ENCODE measurements at regions not wholly inside any gene's neighbourhood (a gene's known extent, or its start where the extent isn't known, plus 50 kb on each side); places are given as distances from the start of the nearest gene placed in this dataset.

DNA sequence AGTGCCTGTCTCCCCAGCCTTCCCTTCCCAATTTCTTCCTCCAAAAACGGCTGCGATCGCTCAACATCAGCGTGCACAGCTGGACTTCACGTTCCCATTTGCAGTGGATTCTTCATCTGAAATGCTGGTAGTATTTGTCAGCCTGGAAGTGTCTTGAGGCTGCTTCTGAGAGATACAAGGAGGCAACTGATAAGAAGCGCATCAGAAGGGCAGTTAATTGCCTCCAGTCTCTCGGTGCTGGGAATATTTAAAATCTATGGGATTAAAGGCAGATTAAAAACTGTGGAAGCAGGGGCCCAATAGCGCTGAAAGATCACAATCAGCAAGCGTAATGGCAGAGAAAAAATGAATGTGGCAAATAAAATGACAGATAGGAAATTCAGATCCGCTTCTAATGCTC, 450.0 kb downstream of the GATA3 start:
- no peak for DNase-seq

DNA sequence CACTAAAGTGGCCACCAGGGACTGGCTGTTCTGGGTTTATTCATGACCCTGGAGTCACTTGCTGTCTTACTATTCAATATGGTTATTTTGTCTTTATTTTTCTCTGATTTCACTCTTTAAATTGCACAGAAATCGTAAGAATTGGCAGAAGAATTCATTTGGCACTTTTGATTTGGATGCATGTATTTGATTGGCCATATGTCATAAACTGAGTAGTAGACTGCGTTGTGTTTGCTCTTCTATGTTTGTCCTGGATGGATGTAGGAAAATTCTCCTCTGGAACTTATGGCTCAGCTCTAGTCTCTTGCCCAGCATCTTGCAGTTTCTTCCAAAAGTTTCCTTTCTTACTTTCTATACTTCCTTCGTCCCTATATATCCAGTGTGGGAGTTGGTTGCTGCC, 452.7 kb downstream of the GATA3 start:
- no peak for DNase-seq

DNA sequence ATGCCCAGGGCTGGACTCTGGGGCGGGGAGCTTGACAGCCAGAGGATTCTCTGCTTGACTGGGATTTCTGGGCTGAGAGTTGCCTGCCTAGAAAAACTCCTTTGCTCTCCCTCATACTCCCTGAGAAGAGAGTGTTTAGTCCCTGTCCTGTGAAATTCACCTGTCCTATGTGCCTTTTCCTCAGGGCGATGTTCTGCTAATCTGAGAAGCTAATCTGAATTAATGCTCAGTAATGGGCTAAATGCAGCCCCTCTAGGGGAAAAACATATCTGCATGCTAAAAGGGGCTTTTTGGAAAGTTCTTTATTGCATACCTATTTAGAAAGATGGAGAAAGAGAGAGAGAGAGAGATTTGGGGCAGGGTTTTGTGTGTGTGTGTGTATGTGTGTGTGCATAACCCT, 454.4 kb downstream of the GATA3 start:
- no peak for DNase-seq

DNA sequence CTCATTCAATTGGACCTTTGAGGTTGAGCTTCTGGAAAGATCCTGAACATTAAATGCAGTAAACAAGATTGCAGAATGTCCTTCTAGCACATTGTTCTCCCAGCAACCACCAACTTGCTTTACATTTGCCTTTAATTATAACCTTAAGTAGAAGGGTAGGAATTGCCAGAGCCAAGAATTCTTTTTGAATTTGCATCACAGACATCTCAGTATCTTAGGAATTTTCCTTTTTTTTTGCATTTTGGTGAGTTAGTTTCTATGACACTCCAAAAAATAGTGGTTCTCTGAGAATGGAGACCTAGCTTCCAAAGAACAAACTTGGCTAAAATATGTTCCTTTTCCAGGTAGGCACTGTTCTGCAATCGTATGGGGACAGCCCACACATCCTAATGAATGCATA, 456.0 kb downstream of the GATA3 start:
- no peak for DNase-seq

DNA sequence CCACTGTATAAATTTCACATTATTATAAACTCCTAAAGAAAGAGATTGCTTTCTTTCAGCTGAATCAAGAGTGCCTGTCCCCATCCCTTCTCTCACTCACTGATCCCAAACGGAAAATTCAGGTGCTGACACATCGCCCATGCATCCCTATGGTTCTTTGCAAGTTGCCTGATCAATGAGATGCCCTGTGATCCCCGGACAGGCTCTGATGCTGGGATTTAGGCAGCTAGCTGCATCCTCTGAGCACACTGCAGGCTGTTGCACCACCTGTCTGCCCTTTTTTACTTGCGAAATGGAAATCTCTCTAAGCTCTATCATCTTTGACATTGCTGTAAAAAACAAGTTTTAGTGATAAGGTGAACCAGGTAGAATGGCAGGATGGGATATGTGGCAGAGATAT, 456.5 kb downstream of the GATA3 start:
- no peak for DNase-seq

DNA sequence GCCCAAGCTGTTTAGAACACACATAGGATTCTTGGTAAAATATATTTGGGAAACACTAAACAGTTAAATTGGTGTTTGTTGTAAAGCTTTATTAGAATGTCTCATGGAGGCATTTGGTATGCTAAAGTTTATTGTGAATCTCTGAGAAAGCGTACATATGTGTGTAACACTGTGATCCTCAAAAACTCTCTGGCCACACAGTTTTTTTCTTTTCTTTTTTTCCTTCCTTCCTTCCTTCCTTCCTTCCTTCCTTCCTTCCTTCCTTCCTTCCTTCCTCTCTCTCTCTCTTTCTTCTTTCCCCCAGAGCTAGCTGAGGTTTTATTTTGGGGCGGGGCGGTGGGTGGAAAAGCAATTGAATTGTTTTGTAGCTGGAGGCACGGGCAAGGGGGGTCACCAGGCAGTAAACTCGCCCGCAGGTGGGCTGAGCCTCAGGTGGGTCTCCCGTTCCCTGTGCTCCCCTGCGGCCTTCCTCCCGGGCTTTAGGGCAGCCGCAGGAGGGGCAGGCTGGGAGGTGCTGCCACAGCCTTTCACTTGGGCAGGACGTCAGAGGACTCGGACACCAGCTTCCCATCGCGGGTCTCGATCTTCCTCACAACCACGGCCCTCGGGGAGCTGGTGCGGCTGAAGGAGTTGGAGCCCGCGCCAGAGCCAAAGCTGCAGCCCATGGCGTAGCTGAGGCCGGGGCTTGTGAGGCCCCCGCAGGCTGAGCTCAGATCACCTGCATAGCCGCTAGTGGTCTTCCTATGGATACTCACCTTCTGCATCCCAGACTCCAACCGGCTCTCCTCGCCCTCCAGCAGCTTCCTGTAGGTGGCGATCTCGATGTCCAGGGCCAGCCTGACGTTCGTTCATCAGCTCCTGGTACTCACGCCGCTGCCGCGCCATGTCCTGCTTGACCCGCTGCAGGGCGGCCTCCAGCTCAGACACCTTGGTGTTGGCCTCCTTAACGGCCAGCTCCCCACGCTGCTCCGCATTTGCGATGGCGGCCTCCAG, 459.0 kb downstream of the GATA3 start:
- DNase-seq = no peak

DNA sequence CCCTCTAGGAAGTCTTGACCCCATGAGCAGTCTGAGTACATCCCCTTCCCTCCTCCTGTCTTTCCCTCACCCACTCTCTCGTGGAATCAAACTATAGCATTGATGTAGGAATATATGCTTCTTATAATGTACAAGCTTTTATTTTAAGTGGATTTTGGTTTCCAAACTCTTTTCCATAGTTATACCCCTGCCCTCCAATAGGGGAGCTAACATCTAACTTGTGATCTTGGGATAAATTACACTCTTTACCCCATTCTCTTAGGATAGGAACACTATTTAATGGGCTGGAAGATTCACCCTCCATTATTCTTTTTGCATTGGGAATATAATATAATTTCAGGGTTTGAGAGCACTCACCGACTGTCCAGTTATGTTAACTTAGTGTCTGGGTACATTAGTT, 465.9 kb downstream of the GATA3 start:
- no peak for DNase-seq

DNA sequence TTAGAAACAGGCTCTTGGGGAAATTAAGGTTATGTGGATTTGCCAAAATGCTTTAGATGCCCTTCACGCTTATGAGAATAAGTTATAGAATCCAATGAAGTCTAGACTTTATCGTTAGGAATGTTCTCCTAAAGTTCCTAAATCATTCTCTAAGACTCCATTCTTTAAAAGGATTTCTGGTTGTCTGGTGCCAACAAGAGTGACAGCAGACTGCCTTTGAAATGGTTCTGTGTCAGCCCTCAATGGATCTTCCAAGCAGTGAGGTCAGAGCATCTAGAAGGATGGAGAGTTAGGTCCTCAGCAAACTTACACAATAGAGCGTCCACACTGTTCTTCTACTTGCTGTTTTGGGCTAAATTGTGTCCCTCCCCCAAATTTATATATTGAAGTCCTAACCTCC, 473.3 kb downstream of the GATA3 start:
- DNase-seq = no peak

DNA sequence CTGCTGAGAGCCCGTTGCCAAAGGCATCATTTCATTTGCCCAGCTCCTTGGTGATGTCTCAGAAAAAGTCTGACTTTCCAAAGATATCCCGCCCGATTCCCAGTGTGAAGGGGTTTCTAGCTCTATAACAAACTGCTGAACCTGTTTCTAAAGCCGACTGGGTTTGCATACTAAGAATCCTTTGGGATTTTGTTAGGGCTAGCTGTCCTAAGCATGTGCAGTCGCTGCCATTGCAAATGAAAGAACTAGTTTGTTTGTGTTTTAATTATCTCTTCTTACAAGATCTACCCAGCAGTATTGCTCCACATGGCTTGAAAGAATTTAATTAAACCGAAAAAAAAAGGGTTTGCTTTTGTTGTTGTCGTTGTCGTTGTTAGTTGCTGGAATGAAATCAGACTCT, 476.6 kb downstream of the GATA3 start:
- no peak for DNase-seq

DNA sequence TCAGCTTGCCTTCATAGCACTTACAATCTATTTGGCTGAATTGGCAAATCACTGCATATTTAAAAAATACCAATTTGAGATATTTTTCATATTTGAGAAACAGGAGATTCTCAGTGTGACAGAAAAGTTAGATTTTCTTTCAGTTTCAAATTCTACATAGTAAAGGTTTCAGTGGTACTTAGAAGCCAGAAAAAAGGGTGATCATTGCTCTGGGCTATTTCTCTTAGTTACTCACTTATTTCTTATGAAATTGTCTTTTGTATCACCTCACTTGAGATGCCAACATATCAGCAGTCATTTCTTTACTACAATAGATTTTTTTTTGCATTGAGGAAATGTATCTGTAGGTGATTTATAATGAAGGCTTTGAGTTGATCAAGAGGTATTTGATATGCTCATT, 478.2 kb downstream of the GATA3 start:
- no peak for DNase-seq

DNA sequence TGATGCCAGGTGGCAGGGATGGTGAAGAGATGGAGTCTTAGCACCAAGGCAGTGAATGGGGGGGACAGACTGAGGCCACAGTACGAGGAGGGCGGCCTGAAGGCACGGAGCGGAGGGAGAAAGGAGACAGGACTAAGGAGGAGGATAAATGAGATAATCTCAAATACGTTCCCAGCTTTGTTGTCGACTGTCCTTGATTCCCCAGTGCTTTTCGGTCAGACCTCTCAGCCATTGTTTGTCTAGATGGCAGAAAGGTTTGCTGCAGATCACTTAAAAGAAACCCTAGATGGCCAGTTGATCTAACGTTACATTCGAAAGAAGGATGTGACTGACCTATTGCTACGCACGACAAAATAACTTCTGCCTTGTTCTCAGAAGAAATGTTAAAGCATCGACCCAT, 479.0 kb downstream of the GATA3 start:
- no peak for DNase-seq

DNA sequence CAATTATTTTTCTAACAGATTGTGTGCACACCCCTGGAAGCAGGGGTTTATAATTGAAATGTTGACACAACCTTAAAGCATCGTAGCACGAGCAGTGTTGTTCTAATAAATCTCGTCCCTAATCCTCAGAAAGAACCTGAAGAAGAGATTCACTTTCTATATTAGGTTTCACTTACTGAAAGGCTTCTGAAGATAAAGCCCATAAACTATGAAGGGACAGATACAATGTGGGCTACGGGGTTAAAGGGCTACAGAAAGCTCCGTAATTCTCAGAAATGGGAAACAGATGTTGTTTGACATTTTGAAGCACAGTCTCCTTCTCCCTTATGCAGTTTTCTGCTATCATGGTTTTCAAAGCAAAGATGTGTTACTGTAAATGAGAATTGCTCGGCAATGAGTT, 479.6 kb downstream of the GATA3 start:
- DNase-seq = no peak

DNA sequence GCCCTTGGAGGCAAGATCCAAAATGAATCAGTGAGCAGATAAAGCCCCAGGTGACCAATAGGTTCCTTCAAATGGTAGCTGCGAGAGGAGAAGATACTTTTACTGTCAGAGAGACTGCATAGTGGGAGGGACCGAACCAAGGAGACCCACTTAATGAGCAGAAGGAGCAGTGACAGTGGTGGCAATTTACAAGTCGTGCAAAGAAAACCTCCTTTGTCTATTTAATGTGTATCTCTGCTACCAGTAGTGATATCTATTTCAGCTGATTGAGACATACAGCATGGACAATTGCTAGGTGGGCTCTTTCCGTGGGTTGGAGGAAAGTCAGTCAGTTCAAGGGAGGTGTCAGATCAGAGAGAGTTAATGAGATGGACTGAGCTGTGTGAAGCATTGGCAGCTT, 480.4 kb downstream of the GATA3 start:
- DNase-seq = no peak

DNA sequence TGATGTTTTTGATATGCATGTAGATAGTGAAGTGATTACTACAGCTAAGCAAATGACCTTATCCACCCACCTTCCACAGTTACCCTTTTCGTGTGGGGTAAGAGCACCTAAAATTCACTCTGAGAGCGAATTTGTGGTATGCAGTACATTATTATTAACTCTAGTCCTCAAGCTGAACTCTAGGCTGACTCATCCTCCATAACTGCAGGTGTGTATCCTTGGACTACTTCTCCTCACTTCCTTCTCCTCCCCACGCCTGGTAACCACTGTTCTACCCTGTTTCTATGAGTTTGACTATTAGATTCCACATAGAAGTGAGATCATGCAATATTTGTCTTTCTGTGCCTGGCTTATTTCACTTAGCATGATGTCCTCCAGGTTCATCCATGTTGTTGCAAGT, 484.6 kb downstream of the GATA3 start:
- no peak for DNase-seq

DNA sequence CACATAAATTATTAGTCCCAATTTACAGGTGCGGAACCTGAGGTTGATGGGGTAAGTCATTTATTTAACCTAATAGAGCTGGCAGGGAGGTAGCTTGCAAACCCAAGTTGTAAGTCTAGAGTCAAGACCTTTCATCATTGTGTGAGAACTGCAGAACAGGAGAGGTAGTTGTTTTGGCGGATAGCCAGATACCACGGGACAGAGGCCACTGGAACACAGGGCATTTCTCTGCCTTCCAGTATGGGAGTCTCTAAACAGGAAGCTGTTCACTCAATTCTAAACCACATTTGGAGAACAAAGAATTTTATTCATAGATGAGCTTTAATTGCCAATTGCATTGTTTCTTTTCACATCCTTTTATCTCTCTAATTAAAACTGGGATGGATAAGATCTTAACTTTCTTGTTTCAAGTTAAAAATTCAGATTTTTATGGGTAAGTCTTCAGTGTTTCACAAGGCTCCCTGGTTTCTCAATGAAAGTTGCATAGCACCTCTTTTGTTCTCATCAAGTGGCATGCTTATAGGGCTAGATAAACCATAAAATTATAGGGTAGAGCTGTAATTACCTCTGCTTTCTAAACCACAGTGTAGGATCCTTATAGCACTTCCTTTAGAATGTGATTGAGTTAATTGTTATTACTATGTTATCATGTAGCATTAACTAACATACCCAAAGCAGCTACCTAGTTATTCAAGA, 489.0 kb downstream of the GATA3 start:
- DNase-seq = no peak

DNA sequence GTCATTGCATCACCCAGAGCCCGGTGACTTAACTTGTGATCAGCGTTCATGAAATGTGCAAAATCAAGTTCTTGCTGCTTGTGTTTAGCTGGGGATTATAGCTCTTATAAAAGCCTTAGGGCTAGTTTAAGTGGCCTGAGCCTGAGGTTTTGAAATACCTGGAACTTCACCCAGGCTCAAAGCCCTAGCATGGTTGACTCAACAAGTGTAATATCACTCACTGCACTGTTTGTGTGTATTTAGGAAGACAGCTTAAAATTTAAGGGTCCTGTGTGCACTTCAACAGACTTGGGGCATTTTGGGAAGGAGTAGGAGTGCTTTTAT, 489.5 kb downstream of the GATA3 start:
- no peak for DNase-seq

DNA sequence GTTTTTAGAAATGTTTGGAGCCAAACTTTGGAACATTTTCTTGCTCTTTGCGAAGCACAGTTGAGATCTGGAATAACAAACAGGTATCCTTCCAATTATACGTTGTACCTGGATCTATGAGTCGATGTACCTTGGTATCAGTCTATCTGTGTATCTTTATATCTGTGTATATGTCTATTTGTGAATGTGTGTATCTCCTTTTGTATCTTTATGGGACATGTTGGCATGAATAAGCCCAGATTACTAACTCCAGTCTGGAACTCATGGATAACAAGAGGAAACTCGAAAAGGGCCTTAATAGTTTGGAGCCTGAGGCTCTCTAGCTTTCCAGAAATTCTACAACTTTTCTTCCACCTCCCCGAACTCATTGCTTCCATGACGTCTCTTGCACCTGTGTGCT, 490.0 kb downstream of the GATA3 start:
- DNase-seq = no peak

DNA sequence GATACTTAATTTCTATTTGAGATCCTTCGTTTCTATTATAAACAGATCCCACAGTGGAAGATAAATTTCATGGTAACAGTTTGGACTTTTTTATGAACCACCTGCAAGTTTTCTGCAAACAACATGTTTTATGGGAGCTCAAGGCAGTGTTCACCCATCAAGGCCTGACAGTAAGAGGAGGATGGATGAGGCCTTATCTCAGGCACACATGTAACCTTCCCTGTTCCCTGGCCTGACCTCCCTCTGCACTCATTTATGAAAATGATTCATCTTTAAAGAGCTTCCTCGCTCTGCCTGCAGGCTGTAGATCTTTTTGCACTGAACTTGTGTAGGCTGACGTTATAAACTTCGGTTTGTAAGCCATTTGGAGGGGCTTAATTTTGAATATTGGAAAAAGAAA, 500.1 kb downstream of the GATA3 start:
- DNase-seq = no peak

DNA sequence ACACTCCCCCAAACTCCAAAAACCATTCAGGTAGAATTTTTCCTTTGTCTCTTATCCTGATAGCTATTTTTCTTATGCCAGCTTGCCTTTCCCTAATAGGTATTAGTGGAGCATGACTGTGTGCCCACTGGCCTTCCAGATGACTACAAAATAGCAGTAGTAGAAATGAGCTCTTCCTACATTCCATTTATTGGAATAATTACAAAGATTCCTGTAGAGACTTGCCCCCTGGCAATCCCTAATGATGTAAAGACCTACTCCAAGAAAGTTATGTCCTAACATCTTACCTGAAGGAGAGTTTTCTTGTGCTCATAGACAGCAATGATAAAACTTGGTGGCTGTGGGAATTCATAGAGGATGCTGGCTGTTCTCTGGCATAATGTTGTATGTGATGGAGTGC, 501.8 kb downstream of the GATA3 start:
- DNase-seq = no peak

DNA sequence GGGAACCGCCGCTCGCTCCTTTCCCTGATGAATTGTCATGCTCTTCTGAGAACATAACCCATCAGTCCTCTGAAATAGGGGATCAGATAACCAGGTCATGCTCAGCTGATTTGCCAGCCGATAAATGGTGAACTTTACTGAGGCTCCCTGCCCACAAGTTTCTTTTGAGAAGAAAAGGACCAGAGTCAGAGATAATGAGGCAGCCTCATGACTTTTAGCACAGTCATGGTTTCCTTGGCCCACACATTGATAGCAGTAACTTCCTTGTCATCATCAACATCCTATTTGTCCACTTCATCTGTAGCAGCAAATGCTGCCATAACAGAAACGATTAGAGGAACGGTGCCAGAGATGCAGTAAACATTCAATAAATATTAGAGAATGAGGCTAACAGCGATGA, 509.0 kb downstream of the GATA3 start:
- DNase-seq = no peak

DNA sequence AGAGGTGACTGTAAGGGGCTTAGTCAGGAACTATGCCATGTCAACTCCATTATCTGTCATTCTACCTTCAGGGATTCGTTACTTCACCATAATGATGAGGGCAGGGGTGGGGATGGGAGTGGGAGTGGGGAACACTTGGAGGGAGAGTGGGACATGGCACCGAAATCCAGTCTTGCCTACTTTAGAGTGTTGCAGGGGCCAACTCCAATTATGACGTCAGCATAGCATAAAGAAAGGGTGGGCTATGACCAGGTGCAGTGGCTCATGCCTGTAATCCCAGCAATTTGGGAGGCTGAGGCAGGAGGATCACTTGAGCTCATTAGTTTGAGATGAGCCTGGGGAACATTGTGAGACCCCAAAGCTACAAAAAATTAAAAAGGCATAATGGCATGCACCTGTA, 512.2 kb downstream of the GATA3 start:
- DNase-seq = no peak

DNA sequence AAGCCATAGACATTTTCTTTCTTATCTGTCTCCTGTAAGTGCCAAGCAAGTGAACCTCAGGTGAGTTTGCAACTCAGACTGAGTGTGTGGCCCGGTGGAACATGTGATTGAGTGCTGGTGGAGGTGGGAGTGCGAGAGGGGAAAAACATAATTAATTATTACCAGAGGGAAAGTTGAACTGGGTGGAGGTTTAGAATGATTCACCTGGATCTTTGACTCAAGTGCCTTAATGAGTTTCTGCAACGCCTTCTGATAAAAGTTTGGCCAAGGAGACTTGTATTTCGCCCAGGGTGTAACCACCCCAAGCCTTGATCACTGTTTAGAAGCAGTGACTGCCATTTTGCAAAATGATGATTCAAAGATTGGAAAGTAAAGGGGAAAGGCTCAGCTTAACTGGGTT, 513.9 kb downstream of the GATA3 start:
- DNase-seq = no peak

DNA sequence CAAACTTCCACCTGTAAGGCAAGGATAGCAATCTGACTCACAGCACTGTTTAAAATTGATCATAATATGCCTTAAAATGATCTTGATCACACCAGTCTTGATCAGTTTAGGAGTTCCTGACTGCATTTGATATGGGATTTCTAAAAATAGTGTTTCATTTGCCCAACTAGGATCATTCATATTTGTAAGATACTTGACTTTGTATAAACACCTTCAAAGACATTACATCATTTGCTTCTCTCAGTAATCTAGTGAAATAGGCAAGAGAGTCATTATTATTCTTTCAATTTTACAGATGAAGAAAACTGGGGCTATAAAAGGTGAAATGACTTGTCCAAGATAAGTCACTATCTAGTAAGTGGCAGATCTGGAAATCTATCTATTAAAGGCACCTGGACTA, 521.1 kb downstream of the GATA3 start:
- no peak for DNase-seq

DNA sequence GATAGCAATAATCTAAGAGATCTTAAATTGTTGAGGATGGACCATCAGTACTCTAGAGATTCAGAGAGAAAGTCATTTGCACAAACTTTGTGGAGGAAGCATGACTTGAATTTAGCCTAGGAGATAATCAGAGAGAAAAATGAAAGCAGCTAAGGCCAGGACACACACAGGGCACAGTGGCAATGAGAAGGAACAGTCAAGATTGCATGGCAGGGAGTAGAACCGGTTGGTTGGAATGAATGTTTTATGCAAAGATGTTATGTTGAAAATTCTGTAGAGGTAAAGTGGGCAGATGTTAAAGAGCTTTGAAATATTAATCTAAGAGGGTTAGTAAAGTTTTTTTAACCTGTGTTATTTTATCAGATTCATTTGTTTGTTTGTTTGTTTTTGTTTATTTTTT, 521.8 kb downstream of the GATA3 start:
- no peak for DNase-seq

DNA sequence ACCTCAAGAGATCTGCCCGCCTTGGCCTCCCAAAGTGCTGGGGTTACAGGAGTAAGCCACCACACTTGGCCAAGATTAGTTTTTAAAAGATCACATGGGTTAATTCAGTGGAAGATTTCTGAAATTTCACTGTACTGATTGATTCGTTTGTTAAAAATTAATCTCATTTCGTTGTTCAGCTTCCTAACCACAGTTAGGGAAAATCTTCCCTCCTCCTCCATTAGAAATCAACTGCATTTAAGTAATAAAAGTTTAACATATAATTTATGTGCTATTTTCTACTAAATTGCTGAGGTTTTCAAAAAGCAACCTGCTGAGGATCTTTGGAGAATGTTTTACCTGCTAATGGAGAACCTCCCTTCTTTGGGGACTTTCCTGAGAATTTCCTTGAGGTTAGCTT, 522.4 kb downstream of the GATA3 start:
- DNase-seq = no peak
